Fibroblast of lung (primary cell): ENCODE measurements at regions not wholly inside any gene's neighbourhood (a gene's known extent, or its start where the extent isn't known, plus 50 kb on each side); places are given as distances from the start of the nearest gene placed in this dataset.

ENCODE experiments used
- EZH2 ChIP-seq: IDR thresholded peaks from 2 replicates; pipeline ENCODE4 v1.5.1; 2012; ENCODE audit warnings: low read length, control low read depth, mild to moderate bottlenecking; ENCODE audit errors: missing control alignments
- TF ChIP-seq, protein P1 (sequence below), 2 donors: IDR thresholded peaks in 1 of 2; conservative IDR thresholded peaks in 1 of 2; 1 replicate in 1 of 2; 2 replicates in 1 of 2; pipeline ENCODE4 v1.5.1; 2011 to 2012; ENCODE audit warnings: low read length in 2 of 2, control low read depth in 1 of 2, inconsistent platforms in 1 of 2, low read depth in 1 of 2, mild to moderate bottlenecking in 1 of 2

DNA sequence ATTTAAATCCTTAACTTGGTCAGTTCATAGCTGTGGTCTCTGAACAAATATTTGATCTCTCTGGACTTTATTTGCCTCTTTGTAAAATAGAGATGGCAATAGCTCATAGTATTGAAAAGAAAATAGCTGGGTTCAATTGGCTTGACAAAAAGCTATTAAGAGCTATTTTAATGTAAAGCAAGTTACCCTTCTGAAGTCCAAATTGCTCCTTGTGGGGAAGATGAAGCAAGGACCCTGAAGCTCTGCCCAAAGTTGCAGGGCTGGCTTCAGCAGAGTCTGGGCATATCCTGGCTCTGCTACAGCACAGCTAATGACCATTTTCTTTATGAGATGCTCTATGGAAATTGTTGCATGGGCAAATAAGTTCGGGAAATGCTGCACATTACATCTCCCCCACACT is 484.5 kb downstream of the TDRD3 start:
- TF ChIP-seq, protein P1, sequence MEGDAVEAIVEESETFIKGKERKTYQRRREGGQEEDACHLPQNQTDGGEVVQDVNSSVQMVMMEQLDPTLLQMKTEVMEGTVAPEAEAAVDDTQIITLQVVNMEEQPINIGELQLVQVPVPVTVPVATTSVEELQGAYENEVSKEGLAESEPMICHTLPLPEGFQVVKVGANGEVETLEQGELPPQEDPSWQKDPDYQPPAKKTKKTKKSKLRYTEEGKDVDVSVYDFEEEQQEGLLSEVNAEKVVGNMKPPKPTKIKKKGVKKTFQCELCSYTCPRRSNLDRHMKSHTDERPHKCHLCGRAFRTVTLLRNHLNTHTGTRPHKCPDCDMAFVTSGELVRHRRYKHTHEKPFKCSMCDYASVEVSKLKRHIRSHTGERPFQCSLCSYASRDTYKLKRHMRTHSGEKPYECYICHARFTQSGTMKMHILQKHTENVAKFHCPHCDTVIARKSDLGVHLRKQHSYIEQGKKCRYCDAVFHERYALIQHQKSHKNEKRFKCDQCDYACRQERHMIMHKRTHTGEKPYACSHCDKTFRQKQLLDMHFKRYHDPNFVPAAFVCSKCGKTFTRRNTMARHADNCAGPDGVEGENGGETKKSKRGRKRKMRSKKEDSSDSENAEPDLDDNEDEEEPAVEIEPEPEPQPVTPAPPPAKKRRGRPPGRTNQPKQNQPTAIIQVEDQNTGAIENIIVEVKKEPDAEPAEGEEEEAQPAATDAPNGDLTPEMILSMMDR (conservative IDR thresholded peaks at IDR 0.05 in 1 of 2, IDR thresholded peaks at IDR 0.05 in 1 of 2; ENCODE audit: low read depth in 1 of 2, low read length in 2 of 2), result no peak
- TF ChIP-seq EZH2, result no peak
